GM18861 (cell line): ENCODE measurements at regions not wholly inside any gene's neighbourhood (a gene's known extent, or its start where the extent isn't known, plus 50 kb on each side); places are given as distances from the start of the nearest gene placed in this dataset.

Experiments
- ATAC-seq: cut with Tn5 transposase; IDR thresholded peaks from one replicate; pipeline ENCODE4 v1.9.1; 2021; ENCODE audit not compliant: unreplicated experiment

GRCh38 chr5:73295447-73295846 is 122.5 kb downstream of the TMEM174 start:
- no peak for ATAC-seq

- no peak for ATAC-seq
Measured at GRCh38 chr5:73292816-73293459, 119.9 kb downstream of the TMEM174 start.

GRCh38 chr5:73291873-73292272 is 118.9 kb downstream of the TMEM174 start:
- no peak for ATAC-seq

- no peak for ATAC-seq
Measured at GRCh38 chr5:73290242-73290641, 117.2 kb downstream of the TMEM174 start.

- no peak for ATAC-seq
Measured at GRCh38 chr5:73288803-73289720, 116.1 kb downstream of the TMEM174 start.

- no peak for ATAC-seq
Measured at GRCh38 chr5:73286896-73287295, 113.9 kb downstream of the TMEM174 start.

GRCh38 chr5:73284985-73285384 is 112.0 kb downstream of the TMEM174 start:
- no peak for ATAC-seq

- ATAC-seq, result no peak
Measured at GRCh38 chr5:73284220-73284795, 111.3 kb downstream of the TMEM174 start.

GRCh38 chr5:73282923-73283322 is 109.9 kb downstream of the TMEM174 start:
- no peak for ATAC-seq

GRCh38 chr5:73282383-73282782 is 109.4 kb downstream of the TMEM174 start:
- no peak for ATAC-seq

- ATAC-seq, result no peak
Measured at GRCh38 chr5:73280821-73281746, 108.1 kb downstream of the TMEM174 start.

- no peak for ATAC-seq
Measured at GRCh38 chr5:73280386-73280785, 107.4 kb downstream of the TMEM174 start.

- ATAC-seq, result no peak
Measured at GRCh38 chr5:73279805-73280204, 106.8 kb downstream of the TMEM174 start.

GRCh38 chr5:73278693-73279092 is 105.7 kb downstream of the TMEM174 start:
- no peak for ATAC-seq

GRCh38 chr5:73274881-73275663 is 102.1 kb downstream of the TMEM174 start:
- no peak for ATAC-seq

- ATAC-seq, result no peak
Measured at GRCh38 chr5:73274121-73274520, 101.1 kb downstream of the TMEM174 start.

- ATAC-seq, result no peak
Measured at GRCh38 chr5:73273379-73274050, 100.5 kb downstream of the TMEM174 start.

- no peak for ATAC-seq
Measured at GRCh38 chr5:73272351-73272750, 99.4 kb downstream of the TMEM174 start.

- no peak for ATAC-seq
Measured at GRCh38 chr5:73268826-73269225, 95.8 kb downstream of the TMEM174 start.
